ENCODE measurements at regions not wholly inside any gene's neighbourhood (a gene's known extent, or its start where the extent isn't known, plus 50 kb on each side); places are given as distances from the start of the nearest gene placed in this dataset.

- TF ChIP-seq CTCF (IDR thresholded peaks at IDR 0.05) (no peak), POLR2AphosphoS5 (IDR thresholded peaks at IDR 0.05) (peak in 2 of 3 donors; percentile 17 to 41), EP300 (IDR thresholded peaks at IDR 0.05) (no peak)
These were observed 83.8 kb upstream of the TPM1 start for GRCh38 chr15:62958528-62959363.
